WERI-Rb-1 (cell line): ENCODE measurements at regions not wholly inside any gene's neighbourhood (a gene's known extent, or its start where the extent isn't known, plus 50 kb on each side); places are given as distances from the start of the nearest gene placed in this dataset.

Source experiments
- DNase-seq: peaks from one replicate; pipeline ENCODE4 v3.0.0-alpha.2; 2020
- H3K27ac ChIP-seq: fragments of 250-450 bp; sonication (Bioruptor Pico); 2 replicates; pipeline ENCODE4 v1.5.1; 2020; ENCODE audit warnings: mild to moderate bottlenecking, moderate library complexity
- H3K27me3 ChIP-seq: fragments of 250-450 bp; sonication (Bioruptor Pico); 2 replicates; pipeline ENCODE4 v1.5.1; 2021; ENCODE audit warnings: mild to moderate bottlenecking, low read depth, moderate library complexity; ENCODE audit not compliant: insufficient read depth, severe bottlenecking
- H3K36me3 ChIP-seq: fragments of 250-450 bp; sonication (Bioruptor Pico); 2 replicates; pipeline ENCODE4 v1.5.1; 2020; ENCODE audit warnings: mild to moderate bottlenecking, moderate library complexity
- H3K4me3 ChIP-seq: 2 replicates; pipeline ENCODE4 v1.5.1; 2011; ENCODE audit warnings: low read depth, mild to moderate bottlenecking, control low read depth, low read length
- H3K9me3 ChIP-seq: fragments of 250-450 bp; sonication (Bioruptor Pico); 2 replicates; pipeline ENCODE4 v1.5.1; 2021; ENCODE audit warnings: mild to moderate bottlenecking, moderate library complexity; ENCODE audit not compliant: severe bottlenecking
- TF ChIP-seq, protein P1 (sequence below): IDR thresholded peaks from 2 replicates; pipeline ENCODE4 v1.5.1; 2011; ENCODE audit warnings: low read depth, mild to moderate bottlenecking, control low read depth, inconsistent platforms, low read length

DNA sequence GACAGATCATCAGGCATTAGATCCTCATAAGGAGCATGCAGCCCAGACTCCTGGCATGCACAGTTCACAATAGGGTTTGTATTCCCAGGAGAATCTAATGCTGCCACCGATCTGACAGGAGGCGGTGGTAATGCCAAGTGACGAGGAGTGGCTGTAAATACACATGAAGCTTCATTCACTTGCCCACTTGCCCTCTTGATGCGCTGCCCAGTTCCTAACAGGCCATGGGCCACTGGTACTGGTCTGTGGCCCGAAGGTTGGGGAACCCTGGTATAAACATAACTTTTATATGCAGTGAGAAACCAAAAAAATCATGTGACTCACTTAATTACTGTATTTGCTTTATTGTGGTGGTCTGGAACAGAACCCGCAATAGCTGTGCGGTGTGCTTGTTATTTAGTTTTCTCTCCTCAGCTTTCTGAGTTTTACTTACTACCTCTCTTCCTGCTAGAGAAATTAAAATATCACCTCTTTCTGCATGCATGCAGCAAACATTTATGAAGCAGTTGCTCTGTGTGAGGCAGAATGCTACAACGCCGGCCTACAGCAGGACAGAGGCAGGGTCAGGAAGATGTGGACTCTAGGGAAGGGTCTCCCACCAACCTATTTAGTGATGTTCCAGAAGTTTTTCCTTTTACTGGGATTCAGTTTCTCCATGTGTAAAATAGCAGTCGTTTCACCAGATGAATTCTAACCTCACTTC is 151.3 kb downstream of the MAF start:
- TF ChIP-seq, protein P1, sequence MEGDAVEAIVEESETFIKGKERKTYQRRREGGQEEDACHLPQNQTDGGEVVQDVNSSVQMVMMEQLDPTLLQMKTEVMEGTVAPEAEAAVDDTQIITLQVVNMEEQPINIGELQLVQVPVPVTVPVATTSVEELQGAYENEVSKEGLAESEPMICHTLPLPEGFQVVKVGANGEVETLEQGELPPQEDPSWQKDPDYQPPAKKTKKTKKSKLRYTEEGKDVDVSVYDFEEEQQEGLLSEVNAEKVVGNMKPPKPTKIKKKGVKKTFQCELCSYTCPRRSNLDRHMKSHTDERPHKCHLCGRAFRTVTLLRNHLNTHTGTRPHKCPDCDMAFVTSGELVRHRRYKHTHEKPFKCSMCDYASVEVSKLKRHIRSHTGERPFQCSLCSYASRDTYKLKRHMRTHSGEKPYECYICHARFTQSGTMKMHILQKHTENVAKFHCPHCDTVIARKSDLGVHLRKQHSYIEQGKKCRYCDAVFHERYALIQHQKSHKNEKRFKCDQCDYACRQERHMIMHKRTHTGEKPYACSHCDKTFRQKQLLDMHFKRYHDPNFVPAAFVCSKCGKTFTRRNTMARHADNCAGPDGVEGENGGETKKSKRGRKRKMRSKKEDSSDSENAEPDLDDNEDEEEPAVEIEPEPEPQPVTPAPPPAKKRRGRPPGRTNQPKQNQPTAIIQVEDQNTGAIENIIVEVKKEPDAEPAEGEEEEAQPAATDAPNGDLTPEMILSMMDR: no peak
- Histone ChIP-seq H3K36me3 (no peaks in the 10 kb centered on the region), H3K4me3 (no peak overlapping the region), H3K9me3 (no peaks in the 10 kb centered on the region), H3K27me3 (peaks cover 67% of the 10 kb centered on the region), H3K27ac (no peak overlapping the region)
- DNase-seq: no peak

DNA sequence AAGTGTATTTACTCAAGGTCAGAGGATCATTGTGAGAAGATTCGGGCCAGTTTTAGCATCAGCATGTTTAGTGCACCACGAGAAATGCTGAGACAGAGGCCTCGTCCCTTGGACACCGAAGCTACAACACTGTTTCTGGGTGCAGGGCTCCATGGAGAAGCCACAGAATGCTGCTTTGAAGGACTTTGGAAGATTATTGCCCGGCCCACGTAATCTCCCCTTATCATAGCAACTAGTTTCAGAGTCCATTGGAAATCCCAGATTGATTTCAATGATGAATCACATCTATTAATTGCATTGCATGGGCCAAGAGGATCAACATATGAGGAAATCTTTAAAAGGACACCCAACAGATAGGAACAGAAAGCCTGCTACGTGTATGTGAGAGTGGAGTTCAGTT is 156.0 kb downstream of the MAF start:
- Histone ChIP-seq H3K4me3 (no peak overlapping the region), H3K27me3 (peaks cover 60% of the 10 kb centered on the region), H3K9me3 (no peaks in the 10 kb centered on the region), H3K27ac (no peak overlapping the region), H3K36me3 (no peaks in the 10 kb centered on the region)
- TF ChIP-seq, protein P1: no peak
- DNase-seq: no peak

DNA sequence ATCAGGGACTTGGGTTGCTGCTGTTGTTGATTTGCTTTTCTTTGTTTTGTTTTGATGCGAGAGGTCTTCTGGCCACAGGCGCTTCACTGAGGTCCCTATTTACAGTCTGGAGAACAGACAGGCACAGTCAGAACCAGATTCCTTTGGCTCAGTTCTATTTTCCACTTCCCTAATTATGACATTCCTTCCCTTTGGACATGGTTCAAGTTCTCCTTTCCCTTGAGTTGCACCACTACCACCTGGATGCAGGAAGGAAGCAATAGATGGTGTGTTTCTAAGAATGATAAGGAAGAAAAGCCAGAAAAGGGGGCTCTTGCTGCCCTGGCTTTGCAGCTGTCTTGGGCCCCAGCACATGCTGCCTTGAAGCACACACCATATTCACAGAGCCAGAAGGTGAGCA is 160.6 kb downstream of the MAF start:
- Histone ChIP-seq H3K27ac (no peak overlapping the region), H3K9me3 (no peaks in the 10 kb centered on the region), H3K27me3 (peaks cover 66% of the 10 kb centered on the region), H3K36me3 (no peaks in the 10 kb centered on the region), H3K4me3 (no peak overlapping the region)
- DNase-seq: no peak
- TF ChIP-seq, protein P1: no peak

DNA sequence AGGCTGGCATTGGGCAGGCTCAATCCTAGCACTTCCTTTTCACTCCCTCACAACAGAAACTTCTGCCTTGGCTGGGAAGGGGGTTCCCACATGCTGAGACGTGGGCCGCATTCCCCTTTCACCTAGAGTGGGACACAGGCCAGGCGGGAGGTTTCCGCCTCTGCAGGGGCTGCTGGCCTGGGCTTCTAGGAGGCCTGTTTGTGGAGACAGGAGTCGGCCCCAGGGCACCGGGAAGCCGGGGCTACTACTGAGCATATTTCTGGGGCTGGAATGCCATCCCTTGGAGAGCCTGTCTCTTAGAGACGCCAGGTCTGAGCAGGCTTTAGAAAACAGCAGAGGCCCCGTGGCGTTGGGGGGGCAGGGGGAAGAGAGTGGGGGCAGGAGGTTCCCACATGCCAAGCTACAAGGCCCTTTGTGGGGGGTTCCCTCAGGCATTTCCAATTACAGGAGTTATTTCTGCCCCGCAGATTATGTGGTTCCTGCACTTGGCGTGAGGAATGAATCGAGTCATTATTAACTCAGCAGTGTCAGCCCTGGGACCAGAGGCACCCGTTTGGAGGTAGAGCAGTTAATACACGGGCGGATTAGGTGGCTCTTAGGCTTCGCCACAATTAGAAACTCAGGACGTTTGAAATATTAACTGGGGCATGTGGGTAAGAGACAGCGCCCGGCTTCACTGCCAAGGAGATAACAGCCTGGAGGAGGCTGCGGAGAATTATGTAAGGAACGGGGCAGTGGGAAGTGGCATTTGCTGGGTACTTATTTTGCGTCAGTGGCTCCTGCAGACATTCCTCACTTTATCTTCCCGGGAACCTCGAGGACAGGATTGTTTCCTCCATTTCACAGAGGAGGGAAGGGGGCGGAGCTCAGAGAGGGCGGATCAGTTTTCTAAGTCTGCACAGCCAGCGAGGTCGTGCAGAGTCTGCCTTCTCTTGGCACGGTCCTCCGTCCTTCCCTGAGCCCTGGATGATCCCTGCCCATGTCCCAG is 162.5 kb downstream of the MAF start:
- DNase-seq: no peak
- Histone ChIP-seq H3K9me3 (no peaks in the 10 kb centered on the region), H3K4me3 (no peak overlapping the region), H3K27me3 (peaks cover 69% of the 10 kb centered on the region), H3K27ac (no peak overlapping the region), H3K36me3 (no peaks in the 10 kb centered on the region)
- TF ChIP-seq, protein P1: no peak

DNA sequence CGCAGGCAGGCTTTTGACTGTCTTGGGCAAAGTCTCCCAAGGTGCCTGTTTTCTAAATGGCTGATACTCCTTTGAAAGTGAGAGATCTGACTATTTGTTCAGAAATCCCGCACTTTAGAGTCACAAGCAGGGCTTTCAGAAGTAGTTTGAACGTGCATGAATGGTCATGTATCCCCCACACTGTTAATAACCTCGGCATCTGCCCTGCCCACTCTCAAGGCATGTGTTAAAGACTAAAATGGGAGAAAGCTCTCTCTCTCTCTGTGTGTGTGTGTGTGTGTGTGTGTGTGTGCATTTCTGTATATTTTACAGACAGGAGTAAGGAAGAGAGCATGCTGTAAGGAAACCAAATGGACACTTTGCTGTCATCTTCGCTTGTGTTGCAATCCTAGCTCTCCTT is 163.7 kb downstream of the MAF start:
- Histone ChIP-seq H3K9me3 (no peaks in the 10 kb centered on the region), H3K4me3 (no peak overlapping the region), H3K27ac (no peak overlapping the region), H3K36me3 (no peaks in the 10 kb centered on the region), H3K27me3 (peaks cover 73% of the 10 kb centered on the region)
- DNase-seq: no peak
- TF ChIP-seq, protein P1: no peak
